ENCODE measurements at regions not wholly inside any gene's neighbourhood (a gene's known extent, or its start where the extent isn't known, plus 50 kb on each side); places are given as distances from the start of the nearest gene placed in this dataset.
A peak's percentile ranks its signal among the peaks of the same experiment; 100 is the strongest.
"Not testable (repeated sequence)": the region's sequence is repeated elsewhere in the genome, so short reads cannot be mapped to it uniquely, and the experiment has no call there.

GRCh38 chr14:106626942-106627588 is 1100.7 kb downstream of the TMEM121 start:
- peak in 1 of 3 experiments; percentile 37; a peak in 1 of 4 replicates for TF ChIP-seq CTCF (IDR thresholded peaks at IDR 0.05; ENCODE audit: control extremely low read depth in 1 of 3, insufficient read depth in 1 of 3, low read depth in 1 of 3, low read length in 3 of 3)
- WGBS, 2 experiments (ENCODE audit: extremely low coverage in 1 of 2, insufficient coverage in 1 of 2, insufficient read length in 1 of 2, insufficient replicate concordance in 2 of 2, low coverage in 1 of 2, low lambda C conversion rate in 2 of 2, missing lambda C conversion rate in 1 of 2), result 61% methylated on average over 18 of the region's 22 CpGs; no CpG with 5 or more reads in 1 of the 2 experiments
- H3K9ac ChIP-seq (replicated peaks in 1 of 4; ENCODE audit: extremely low read depth in 1 of 4, low read depth in 3 of 4, low read length in 3 of 4); H3K79me1 ChIP-seq (ENCODE audit: low read depth, low read length); H2BK12ac ChIP-seq (ENCODE audit: low read depth, low read length); H3K23me2 ChIP-seq (ENCODE audit: low read depth, low read length); H2AK5ac ChIP-seq (ENCODE audit: low read depth, low read length); H3K56ac ChIP-seq (replicated peaks; ENCODE audit: insufficient read length, low read depth, low read length); H3K23ac ChIP-seq (ENCODE audit: insufficient read length); H3K27me3 ChIP-seq (replicated peaks in 1 of 4; ENCODE audit: control insufficient read depth in 3 of 4, extremely low read depth in 1 of 4, insufficient read depth in 3 of 4, low read length in 3 of 4); H3K14ac ChIP-seq (ENCODE audit: insufficient read length); POLR2A ChIA-PET (ENCODE audit: partially characterized antibody); H2BK5ac ChIP-seq (ENCODE audit: low read depth, low read length); H3K79me2 ChIP-seq (ENCODE audit: control insufficient read depth in 1 of 2, insufficient read depth in 2 of 2, low read length in 2 of 2); H2BK120ac ChIP-seq (replicated peaks; ENCODE audit: low read depth, low read length); H2AFZ ChIP-seq (ENCODE audit: low read length); H4K20me1 ChIP-seq (replicated peaks in 1 of 2; ENCODE audit: control insufficient read depth in 1 of 2, insufficient read depth in 2 of 2, low read length in 2 of 2); H3K4me1 ChIP-seq (replicated peaks in 1 of 4; ENCODE audit: control insufficient read depth in 3 of 4, insufficient read depth in 4 of 4, low read length in 3 of 4); H2BK15ac ChIP-seq (ENCODE audit: low read length); H3K36me3 ChIP-seq (ENCODE audit: control insufficient read depth in 2 of 4, insufficient read depth in 4 of 4, low read length in 3 of 4); H3K4me2 ChIP-seq (ENCODE audit: insufficient read depth in 1 of 2, low read depth in 2 of 2, low read length in 2 of 2); FAIRE-seq; H2BK20ac ChIP-seq (ENCODE audit: low read length); H3K4ac ChIP-seq (replicated peaks; ENCODE audit: insufficient read length, low read depth, low read length); H4K8ac ChIP-seq (ENCODE audit: extremely low read depth, insufficient read depth, low read length); H4K91ac ChIP-seq (replicated peaks; ENCODE audit: insufficient read length, low read length); H3K27ac ChIP-seq (ENCODE audit: low read depth, low read length); H4K5ac ChIP-seq (ENCODE audit: insufficient read length, low read depth, low read length); H3K4me3 ChIP-seq (ENCODE audit: extremely low read depth in 1 of 4, insufficient read depth in 2 of 4, low read depth in 3 of 4, low read length in 4 of 4); H3K18ac ChIP-seq (ENCODE audit: extremely low read depth, low read length): not testable (repeated sequence)
- H3K9me3 ChIP-seq (ENCODE audit: insufficient read depth in 2 of 2, low read depth in 1 of 2, low read length in 1 of 2), result peaks cover 55 to 82% of the 10 kb centered on the region in 2 experiments
- peak in 1 of 2 experiments; percentile 44 for DNase-seq (ENCODE audit: low read depth in 1 of 2, low spot score in 2 of 2)
- CTCF ChIA-PET (ENCODE audit: partially characterized antibody), result interaction anchor here (1.3 kb wide), 1 partner anchor 9 kb away, joined by 4 read pairs; no protein-coding TSS in a partner anchor

Measured in H1 (cell line).